Mesothelial cell of epicardium (in vitro differentiated cells): ENCODE measurements at regions not wholly inside any gene's neighbourhood (a gene's known extent, or its start where the extent isn't known, plus 50 kb on each side); places are given as distances from the start of the nearest gene placed in this dataset.
"Not testable (repeated sequence)": the region's sequence is repeated elsewhere in the genome, so short reads cannot be mapped to it uniquely, and the experiment has no call there.

Experiments
- DNase-seq, 2 experiments: peaks; one replicate each; pipeline ENCODE4 v3.0.0; 2021; ENCODE audit warnings: low spot score in 2 of 2; ENCODE audit not compliant: unreplicated experiment in 2 of 2
- H3K27ac Mint-ChIP-seq: 2 replicates; pipeline ENCODE4 v1.8.0; 2021; ENCODE audit warnings: mixed read lengths
- H3K27me3 Mint-ChIP-seq: 2 replicates; pipeline ENCODE4 v1.8.0; 2021; ENCODE audit warnings: low read depth, mixed read lengths
- H3K36me3 Mint-ChIP-seq: 2 replicates; pipeline ENCODE4 v1.8.0; 2021; ENCODE audit warnings: mixed read lengths
- H3K4me1 Mint-ChIP-seq: 2 replicates; pipeline ENCODE4 v1.8.0; 2021; ENCODE audit warnings: mixed read lengths
- H3K4me3 Mint-ChIP-seq: 2 replicates; pipeline ENCODE4 v1.8.0; 2021; ENCODE audit warnings: mild to moderate bottlenecking, moderate library complexity, mixed read lengths
- H3K9me3 Mint-ChIP-seq: 2 replicates; pipeline ENCODE4 v1.8.0; 2021; ENCODE audit warnings: mixed read lengths
- TF ChIP-seq, protein P1 (sequence below): fragments of 200-600 bp; sonication (generic); IDR thresholded peaks from one replicate; pipeline ENCODE4 v1.5.0; 2021; ENCODE audit warnings: antibody characterized with exemption; ENCODE audit not compliant: unreplicated experiment

GRCh38 chr11:96990914-96991313 lies 601.1 kb downstream of the JRKL start:
- no peaks in the 10 kb centered on the region for H3K27me3 Mint-ChIP-seq
- H3K4me1 Mint-ChIP-seq = no peaks in the 10 kb centered on the region
- H3K9me3 Mint-ChIP-seq = peaks cover 15% of the 10 kb centered on the region
- TF ChIP-seq, protein P1, sequence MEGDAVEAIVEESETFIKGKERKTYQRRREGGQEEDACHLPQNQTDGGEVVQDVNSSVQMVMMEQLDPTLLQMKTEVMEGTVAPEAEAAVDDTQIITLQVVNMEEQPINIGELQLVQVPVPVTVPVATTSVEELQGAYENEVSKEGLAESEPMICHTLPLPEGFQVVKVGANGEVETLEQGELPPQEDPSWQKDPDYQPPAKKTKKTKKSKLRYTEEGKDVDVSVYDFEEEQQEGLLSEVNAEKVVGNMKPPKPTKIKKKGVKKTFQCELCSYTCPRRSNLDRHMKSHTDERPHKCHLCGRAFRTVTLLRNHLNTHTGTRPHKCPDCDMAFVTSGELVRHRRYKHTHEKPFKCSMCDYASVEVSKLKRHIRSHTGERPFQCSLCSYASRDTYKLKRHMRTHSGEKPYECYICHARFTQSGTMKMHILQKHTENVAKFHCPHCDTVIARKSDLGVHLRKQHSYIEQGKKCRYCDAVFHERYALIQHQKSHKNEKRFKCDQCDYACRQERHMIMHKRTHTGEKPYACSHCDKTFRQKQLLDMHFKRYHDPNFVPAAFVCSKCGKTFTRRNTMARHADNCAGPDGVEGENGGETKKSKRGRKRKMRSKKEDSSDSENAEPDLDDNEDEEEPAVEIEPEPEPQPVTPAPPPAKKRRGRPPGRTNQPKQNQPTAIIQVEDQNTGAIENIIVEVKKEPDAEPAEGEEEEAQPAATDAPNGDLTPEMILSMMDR = no peak
- no peak overlapping the region for H3K4me3 Mint-ChIP-seq
- no peak overlapping the region for H3K27ac Mint-ChIP-seq
- DNase-seq = no peak
- H3K36me3 Mint-ChIP-seq = no peaks in the 10 kb centered on the region

DNA sequence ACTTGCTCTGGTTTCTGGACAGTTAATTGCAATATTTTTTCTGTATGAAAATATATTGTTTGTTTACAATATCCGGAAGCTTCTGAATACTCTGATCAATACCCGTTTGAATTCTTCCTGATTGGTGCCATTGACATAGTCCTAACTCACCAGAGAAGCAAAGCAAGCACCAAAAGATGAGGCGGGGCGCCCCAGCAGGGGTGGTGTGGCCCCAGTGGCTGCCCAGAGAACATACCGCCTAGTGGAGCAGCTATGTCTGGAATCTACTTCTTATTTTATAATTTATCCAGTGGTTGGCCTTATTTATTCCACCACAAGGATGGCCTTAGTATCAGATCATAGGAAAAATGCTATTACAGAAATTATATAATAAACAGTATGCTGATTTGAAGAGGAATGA lies 610.7 kb downstream of the JRKL start:
- no peaks in the 10 kb centered on the region for H3K4me1 Mint-ChIP-seq
- no peak for DNase-seq
- TF ChIP-seq, protein P1 = no peak
- H3K27ac Mint-ChIP-seq = no peak overlapping the region
- H3K9me3 Mint-ChIP-seq = no peaks in the 10 kb centered on the region
- H3K27me3 Mint-ChIP-seq = no peaks in the 10 kb centered on the region
- no peaks in the 10 kb centered on the region for H3K36me3 Mint-ChIP-seq
- H3K4me3 Mint-ChIP-seq = no peak overlapping the region

- TF ChIP-seq, protein P1 = no peak
- H3K9me3 Mint-ChIP-seq = no peaks in the 10 kb centered on the region
- no peaks in the 10 kb centered on the region for H3K36me3 Mint-ChIP-seq
- no peak overlapping the region for H3K4me3 Mint-ChIP-seq
- DNase-seq = no peak
- H3K27ac Mint-ChIP-seq = no peak overlapping the region
- H3K27me3 Mint-ChIP-seq = no peaks in the 10 kb centered on the region
- H3K4me1 Mint-ChIP-seq = peaks cover 5% of the 10 kb centered on the region
Observed at GRCh38 chr11:97007283-97007682, 617.5 kb downstream of the JRKL start.

- H3K27me3 Mint-ChIP-seq = no peaks in the 10 kb centered on the region
- no peak overlapping the region for H3K4me3 Mint-ChIP-seq
- peaks cover 5% of the 10 kb centered on the region for H3K4me1 Mint-ChIP-seq
- TF ChIP-seq, protein P1 = no peak
- no peak for DNase-seq
- H3K36me3 Mint-ChIP-seq = no peaks in the 10 kb centered on the region
- no peaks in the 10 kb centered on the region for H3K9me3 Mint-ChIP-seq
- H3K27ac Mint-ChIP-seq = no peak overlapping the region
Observed at GRCh38 chr11:97009613-97010012, 619.8 kb downstream of the JRKL start.

- H3K4me3 Mint-ChIP-seq, H3K9me3 Mint-ChIP-seq, H3K36me3 Mint-ChIP-seq, H3K27me3 Mint-ChIP-seq, H3K27ac Mint-ChIP-seq, DNase-seq, H3K4me1 Mint-ChIP-seq: not testable (repeated sequence)
Observed at GRCh38 chr11:97010997-97011396, 621.2 kb downstream of the JRKL start.

DNA sequence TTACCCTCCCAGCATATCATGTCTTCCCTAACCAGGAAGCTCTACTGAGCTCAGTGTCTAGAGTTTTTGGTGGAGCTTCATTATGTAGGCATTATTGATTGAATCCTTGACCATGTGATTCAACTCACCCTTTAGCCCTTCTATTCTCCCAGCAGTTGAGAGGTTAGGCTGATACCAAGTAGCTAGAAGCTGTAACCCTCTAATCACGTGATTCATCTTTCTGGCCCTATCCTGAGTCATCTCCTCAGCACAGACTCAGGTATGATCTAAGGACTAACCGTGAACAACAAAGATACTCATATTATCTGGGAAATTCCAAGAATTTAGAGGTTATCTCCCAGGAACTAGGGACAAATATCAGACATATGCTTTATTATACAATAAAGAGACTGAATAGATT lies 625.5 kb downstream of the JRKL start:
- H3K36me3 Mint-ChIP-seq = no peaks in the 10 kb centered on the region
- H3K4me1 Mint-ChIP-seq = no peaks in the 10 kb centered on the region
- no peak overlapping the region for H3K27ac Mint-ChIP-seq
- no peak overlapping the region for H3K4me3 Mint-ChIP-seq
- peaks cover 4% of the 10 kb centered on the region for H3K9me3 Mint-ChIP-seq
- TF ChIP-seq, protein P1 = no peak
- no peaks in the 10 kb centered on the region for H3K27me3 Mint-ChIP-seq
- DNase-seq = no peak
